Epidermal melanocyte (primary cell): ENCODE measurements at regions not wholly inside any gene's neighbourhood (a gene's known extent, or its start where the extent isn't known, plus 50 kb on each side); places are given as distances from the start of the nearest gene placed in this dataset.

ENCODE experiments used
- DNase-seq: peaks from one replicate; pipeline ENCODE4 v3.0.0; 2011; ENCODE audit warnings: low spot score; ENCODE audit not compliant: insufficient read length

GRCh38 chr11:98100689-98101088 lies 920.1 kb upstream of the CNTN5 start:
- no peak for DNase-seq

- DNase-seq: no peak
Measured at GRCh38 chr11:98101329-98101728, 919.4 kb upstream of the CNTN5 start.

- no peak for DNase-seq
Measured at GRCh38 chr11:98104249-98104648, 916.5 kb upstream of the CNTN5 start.

DNA sequence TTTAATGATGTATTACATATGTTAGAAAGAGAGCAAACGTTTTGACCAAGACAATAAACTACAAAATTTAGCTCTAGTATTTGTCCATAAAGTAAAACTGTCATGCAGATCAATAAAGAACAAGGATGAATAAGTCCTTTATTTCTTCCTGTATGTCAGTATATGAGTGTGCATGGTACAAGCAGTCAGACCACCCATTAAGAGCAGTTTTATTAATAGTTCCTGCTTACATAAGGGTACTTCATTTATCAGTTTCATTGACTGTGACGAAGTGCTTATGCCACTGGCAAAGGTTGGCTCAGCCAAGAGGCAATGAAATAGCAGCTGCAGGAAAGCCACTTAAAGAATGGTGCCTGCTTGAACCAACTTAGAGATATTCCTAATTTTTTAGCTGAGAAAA lies 913.0 kb upstream of the CNTN5 start:
- DNase-seq: no peak

DNA sequence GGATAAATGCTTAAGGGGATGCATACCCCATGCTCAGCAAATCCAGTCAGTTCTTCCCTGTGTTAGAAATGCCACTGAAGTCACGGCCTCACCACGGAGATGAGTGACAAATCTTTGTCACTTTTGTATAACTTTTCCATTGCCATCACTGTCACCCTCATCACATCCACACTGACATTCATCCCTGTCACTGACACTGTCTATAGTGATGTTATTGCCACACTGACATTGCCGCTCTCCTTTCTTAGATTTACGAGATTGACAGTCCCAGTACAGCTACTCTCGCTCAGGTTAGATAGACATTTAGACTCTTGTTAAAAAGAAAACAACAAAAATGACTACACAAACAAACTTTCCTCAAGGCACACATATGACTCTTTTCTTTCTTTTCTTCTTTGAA lies 910.7 kb upstream of the CNTN5 start:
- no peak for DNase-seq

DNA sequence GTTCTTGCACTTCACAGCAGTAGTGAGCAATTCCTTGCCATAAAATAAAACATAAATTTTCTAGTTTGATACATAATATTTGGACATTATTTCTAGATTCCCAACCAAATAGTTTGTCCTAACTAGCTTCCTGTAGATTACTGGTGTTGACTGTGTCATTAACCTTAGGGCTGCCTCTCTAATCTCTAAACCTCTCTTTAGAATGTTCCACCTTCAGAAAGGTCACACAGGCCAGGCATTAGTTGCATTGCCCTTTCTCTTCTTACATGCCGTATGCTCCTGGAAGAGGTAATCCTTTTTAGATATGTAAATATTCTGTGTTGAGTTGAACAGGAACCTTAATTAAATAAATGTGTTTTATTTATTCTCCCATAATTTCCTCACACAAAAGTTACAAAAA lies 904.9 kb upstream of the CNTN5 start:
- no peak for DNase-seq

- DNase-seq: no peak
Measured at GRCh38 chr11:98130117-98130625, 890.6 kb upstream of the CNTN5 start.

DNA sequence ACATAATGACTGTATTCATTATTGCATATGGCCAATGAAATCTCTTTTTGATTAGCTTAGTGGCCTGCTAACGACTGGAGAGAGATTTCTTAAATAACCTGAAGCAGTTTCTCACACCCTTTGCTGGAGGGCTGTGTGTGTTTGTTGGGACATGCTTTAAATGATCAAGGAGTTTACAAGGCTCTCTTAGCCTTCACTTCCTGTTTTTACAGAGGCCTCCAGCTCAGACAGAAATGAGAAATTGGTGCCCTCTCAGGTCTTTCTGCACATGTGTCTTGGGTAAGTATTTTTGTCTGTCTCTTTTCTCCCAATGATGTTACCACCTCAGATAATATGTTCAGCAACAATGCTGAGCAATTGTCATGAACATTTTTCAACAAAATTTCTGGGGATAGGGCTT lies 884.4 kb upstream of the CNTN5 start:
- DNase-seq: no peak

- DNase-seq: no peak
Measured at GRCh38 chr11:98137437-98137836, 883.3 kb upstream of the CNTN5 start.

DNA sequence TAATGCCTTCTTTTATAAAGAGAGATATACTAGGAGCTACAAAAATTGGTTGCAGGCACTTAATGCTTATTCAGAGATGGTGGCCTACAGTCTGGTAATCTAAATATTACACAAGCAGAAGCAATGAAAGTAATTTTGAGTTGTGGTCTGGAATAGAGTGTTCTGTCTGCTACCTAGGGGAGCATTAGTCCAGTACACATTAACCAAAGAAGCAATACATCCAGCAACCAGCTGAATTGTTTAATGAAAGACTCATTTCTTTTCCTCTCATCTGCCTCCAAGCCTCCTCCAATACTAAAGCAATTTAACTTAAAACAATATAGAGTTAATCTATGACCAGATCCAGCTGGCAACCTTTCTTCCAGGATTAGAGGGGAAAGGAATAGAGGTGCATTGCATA lies 877.1 kb upstream of the CNTN5 start:
- DNase-seq: no peak

DNA sequence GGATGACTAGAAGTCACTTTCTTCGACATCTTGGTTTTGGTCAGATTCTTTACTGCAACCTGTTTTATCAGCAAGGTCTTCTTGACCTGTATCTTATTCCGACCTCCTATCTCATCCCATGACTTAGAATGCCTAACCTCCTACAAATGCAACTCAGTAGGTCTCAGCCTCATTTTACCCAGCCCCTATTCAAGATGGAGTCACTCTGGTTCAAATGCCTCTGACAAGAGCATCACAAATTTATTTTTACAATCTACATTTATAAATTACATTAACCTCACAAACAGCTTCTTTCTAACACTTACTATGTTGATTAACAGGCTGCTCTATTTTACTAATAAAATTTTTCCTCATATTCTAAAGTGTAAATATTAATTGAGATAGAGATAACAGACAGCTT lies 867.0 kb upstream of the CNTN5 start:
- no peak for DNase-seq

GRCh38 chr11:98155696-98156095 lies 865.1 kb upstream of the CNTN5 start:
- DNase-seq: no peak

DNA sequence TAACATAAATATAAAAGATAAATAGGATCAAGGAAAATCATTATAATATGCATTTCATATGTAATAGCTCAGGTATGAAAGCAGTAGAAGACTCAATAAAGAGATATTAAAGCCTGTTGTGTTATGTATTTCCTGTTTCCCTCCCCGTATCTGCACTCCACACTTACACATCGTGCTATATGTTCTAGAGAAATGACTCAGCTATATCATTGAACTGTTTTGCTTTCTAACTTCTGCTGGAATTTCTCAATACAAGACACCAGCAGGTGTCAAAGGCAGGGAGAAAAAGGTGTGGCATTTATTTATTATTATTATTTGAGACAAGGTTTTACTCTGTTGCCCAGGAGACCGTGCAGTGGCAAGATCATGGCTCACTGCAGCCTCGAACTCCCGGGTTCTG lies 842.8 kb upstream of the CNTN5 start:
- no peak for DNase-seq

DNA sequence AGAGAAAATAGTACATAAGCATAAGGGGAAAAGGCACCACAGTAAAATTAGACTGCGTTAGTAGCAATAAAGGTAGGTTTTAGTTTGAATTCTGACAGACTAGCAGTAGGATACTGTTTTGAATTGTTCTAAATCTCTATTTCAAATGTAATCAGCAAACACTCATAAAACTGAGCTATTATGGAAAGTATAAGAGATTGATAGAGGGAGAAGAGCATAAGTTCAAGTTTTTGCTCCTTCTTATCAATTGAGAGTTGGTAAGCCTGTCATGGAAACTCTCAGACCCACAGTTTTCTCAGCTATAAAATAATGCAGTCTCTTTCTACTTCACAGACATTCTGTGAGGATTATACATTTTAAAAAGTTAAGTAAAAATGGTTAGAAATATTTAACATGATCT lies 840.2 kb upstream of the CNTN5 start:
- no peak for DNase-seq

DNA sequence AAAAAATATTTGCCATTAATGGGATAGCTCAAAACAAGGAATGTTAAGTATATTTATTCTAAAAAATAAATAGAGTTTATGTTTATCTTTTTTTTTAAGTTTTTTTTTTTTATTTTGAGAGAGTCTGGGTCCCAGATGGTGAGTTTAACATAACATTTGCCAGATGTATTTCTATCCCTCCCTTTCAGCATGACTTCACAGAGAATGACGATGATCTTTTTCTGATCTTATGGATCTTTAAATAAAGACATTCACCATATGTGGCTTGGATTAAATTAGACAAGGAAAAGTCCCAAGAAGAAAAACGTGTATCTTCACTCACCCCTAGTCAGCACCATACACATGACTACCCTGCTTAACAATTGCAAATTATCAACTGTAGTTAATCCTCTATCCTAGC lies 839.8 kb upstream of the CNTN5 start:
- DNase-seq: no peak

DNA sequence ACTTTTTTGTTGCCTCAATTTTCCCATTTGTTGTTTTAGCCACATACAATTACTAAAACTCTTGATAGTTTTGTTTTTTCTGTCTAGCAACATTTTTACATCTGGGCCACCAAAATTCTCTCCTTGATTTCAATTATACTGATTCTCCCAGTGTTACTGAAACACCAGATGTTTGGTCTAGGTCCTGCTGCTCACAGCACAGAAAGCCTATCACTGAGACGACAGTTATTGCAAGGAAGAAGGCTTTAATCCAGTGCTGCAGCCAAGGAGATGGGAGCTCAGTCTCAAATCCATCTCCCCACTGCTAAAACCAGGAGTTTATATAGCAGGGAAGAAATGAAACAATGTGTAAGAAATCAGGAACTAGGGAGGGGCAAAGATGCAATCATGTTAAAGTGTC lies 837.7 kb upstream of the CNTN5 start:
- DNase-seq: no peak

DNA sequence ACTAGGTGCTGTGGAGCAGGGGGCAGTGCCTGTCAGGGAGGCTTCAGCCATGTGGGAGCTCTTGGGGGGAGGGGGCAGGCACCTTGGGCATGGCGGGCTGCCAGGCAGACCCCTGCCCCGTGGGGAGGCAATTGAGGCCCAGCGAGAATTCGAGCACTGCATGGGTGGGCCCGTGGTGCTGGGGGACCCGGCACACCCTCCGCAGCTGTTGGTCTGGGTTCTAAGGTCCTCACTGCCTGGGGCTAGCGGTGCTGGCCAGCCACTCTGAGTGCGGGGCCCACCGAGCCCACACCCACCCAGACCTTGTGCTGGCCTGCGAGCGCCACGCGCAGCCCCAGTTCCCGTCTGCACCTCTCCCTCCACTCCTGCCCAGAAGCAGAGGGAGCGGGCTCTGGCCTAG lies 835.5 kb upstream of the CNTN5 start:
- no peak for DNase-seq

DNA sequence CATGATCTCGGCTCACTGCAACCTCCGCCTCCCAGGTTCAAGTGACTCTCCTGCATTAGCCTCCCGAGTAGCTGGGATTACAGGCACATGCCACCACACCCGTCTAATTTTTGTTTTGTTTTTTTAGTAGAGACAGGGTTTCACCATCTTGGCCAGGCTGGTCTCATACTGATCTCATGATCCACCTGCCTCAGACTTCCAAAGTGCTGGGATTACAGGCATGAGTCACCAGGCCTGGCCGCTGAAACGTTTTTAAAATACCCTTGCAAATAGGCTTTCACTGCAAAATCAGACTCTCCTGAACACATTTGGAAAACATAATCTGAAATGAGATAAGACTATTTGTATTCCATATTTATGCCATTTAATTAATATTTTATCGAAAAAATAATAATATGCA lies 826.1 kb upstream of the CNTN5 start:
- no peak for DNase-seq

DNA sequence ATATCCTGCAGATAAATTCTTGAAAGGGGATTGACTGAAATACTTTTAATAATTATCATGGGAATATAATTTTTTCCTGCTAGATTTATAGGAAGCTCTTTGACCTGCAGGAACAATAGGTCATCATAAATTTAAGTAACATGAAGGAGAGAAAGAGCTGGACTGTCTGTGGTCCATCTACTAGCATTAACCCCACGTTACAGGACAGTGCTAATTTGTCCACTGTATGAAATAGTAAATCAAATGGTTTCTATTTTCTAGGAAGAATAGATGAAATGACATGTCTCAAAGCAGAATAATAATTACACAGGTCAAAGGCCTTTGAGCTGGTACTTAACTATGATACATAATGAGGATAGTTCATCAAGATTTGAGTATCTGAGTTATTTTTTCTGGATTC lies 825.4 kb upstream of the CNTN5 start:
- DNase-seq: no peak

DNA sequence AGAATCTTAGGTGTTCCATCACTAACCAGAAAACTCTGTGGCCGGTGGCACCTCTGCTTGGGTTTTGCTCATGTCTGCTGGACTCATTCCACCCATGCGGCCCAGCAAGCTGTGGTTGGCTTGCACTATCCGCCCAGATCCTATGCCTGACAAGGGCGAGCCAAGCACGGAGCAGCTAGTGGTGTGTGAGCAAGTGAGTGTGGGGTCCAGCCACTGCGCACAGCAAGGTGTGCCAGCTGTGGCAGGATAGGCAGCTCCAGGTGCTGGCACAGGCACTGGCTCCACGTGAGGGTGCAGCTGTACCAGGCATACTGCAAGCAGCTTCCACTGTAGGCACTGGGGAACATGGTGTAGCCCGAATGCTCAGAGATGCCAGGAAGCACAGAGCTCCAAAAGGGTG lies 813.7 kb upstream of the CNTN5 start:
- DNase-seq: no peak

DNA sequence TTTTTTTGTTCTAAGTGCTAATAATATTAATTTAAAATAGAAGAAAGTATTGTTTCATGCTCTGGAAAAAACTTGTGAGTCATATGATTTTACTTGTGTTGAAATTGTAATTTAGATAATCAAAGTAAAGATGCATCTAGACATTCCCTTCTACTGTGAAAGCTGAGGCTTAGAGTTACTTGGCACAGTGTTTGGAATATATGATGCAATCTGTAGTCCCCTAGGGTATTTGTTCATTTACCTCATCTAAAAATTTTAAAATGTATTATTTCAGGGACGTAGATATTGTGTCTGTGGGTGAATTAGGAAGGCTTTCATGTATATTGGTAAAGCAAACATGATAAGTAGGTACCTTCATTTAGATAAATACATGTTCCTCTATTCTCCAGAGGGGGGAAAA lies 793.5 kb upstream of the CNTN5 start:
- no peak for DNase-seq

DNA sequence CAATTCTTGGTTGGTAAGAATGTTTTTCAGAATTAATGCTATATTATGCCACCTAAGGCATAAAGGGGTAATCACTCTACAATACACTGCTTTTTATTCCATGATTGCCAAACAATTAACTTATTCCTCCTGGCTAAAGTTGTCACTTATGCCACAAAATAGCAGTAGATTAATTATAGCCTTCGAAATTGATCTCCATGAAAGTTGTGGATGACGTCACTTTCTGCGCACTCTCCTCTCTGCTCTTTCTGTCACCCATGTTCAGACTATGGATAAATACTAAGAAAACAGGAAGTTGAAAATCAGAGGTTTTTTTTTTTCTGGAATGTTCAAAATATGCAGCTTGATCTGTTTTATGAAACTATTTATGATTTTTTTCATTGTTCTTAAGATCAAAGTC lies 790.1 kb upstream of the CNTN5 start:
- DNase-seq: no peak

- DNase-seq: no peak
Measured at GRCh38 chr11:98234698-98235097, 786.1 kb upstream of the CNTN5 start.

GRCh38 chr11:98243897-98244296 lies 776.9 kb upstream of the CNTN5 start:
- no peak for DNase-seq
